Adrenal gland (tissue), 5 donors: ENCODE measurements at regions not wholly inside any gene's neighbourhood (a gene's known extent, or its start where the extent isn't known, plus 50 kb on each side); places are given as distances from the start of the nearest gene placed in this dataset.

Experiments used
- POLR2A ChIP-seq, 2 donors: fragments of 450-650 bp; IDR thresholded peaks; one replicate each; pipeline ENCODE4 v1.6.1; 2017; ENCODE audit warnings: antibody characterized with exemption in 2 of 2, mild to moderate bottlenecking in 2 of 2, moderate library complexity in 1 of 2
- TF ChIP-seq, protein P1 (sequence below), 6 experiments: fragments of 450-650 bp in 4 of 6; fragments of 200-600 bp in 2 of 6; sonication (generic) in 1 of 6; IDR thresholded peaks; 1 replicate in 5 of 6; 2 replicates in 1 of 6; pipeline versions ENCODE4 v1.5.1 to v1.8.0; 2016 to 2021; ENCODE audit warnings: antibody characterized with exemption in 6 of 6, mild to moderate bottlenecking in 2 of 6, moderate library complexity in 1 of 6
- donor health status: DM: no; HTN: no; CAD: no.

DNA sequence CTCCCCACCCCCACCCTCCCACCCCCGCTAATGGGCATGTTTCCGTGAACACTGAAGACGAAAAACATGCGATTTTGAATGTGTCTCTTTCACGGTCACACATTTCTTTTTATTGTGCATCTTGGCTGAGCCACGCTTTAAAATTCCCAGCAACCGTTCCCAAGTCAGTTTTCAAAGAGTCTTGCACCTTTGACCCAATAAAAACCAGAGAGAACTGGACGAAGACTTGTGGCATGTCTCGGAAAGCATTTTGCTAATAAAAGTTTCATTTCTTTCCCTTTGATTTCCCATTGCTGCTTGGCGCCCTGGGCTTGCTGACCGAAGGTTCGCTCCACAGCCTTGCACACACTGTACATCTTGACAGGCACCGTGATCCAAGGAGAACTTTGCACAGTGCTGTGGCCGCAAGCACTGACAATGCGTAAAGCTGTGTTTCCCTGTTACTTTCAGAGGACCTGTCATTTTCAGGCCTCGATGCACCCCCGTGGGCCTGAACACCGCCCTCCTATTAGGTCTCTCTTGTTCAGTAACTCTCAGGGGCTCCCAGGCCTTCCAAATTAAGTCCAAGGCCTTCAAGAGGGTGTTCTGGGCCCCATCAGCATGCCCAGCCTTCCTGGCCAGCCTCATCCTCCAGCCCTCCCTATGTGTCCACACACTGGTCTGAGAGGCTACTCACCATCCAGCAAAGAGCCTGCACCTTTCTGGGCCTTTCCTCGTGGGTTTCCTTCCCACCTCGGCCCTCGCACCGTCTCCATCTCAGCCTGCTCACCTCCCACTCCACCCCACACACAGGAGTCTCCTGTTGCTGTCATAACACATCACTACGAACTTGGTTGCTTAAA is 63.4 kb upstream of the DIO3 start:
- TF ChIP-seq, protein P1, sequence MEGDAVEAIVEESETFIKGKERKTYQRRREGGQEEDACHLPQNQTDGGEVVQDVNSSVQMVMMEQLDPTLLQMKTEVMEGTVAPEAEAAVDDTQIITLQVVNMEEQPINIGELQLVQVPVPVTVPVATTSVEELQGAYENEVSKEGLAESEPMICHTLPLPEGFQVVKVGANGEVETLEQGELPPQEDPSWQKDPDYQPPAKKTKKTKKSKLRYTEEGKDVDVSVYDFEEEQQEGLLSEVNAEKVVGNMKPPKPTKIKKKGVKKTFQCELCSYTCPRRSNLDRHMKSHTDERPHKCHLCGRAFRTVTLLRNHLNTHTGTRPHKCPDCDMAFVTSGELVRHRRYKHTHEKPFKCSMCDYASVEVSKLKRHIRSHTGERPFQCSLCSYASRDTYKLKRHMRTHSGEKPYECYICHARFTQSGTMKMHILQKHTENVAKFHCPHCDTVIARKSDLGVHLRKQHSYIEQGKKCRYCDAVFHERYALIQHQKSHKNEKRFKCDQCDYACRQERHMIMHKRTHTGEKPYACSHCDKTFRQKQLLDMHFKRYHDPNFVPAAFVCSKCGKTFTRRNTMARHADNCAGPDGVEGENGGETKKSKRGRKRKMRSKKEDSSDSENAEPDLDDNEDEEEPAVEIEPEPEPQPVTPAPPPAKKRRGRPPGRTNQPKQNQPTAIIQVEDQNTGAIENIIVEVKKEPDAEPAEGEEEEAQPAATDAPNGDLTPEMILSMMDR (IDR thresholded peaks at IDR 0.05): no peak
- no peak for TF ChIP-seq POLR2A (IDR thresholded peaks at IDR 0.05)
